Effector memory CD4-positive, alpha-beta T cell (primary cell): ENCODE measurements at regions not wholly inside any gene's neighbourhood (a gene's known extent, or its start where the extent isn't known, plus 50 kb on each side); places are given as distances from the start of the nearest gene placed in this dataset.

Experiments used
- DNase-seq, 3 donors: peaks; one replicate each; pipeline ENCODE4 v3.0.0-alpha.2; 2020
- H3K27ac ChIP-seq: 2 replicates; pipeline ENCODE4 v1.7.0; 2013; ENCODE audit warnings: mild to moderate bottlenecking, low read length, moderate library complexity; ENCODE audit not compliant: insufficient read depth, poor library complexity, severe bottlenecking
- H3K27me3 ChIP-seq: replicated peaks from 2 replicates; pipeline ENCODE4 v1.7.0; 2013; ENCODE audit warnings: mild to moderate bottlenecking, low read length; ENCODE audit not compliant: insufficient read depth, control insufficient read depth, poor library complexity, severe bottlenecking
- H3K36me3 ChIP-seq: 2 replicates; pipeline ENCODE4 v1.7.0; 2013; ENCODE audit warnings: mild to moderate bottlenecking, low read length, moderate library complexity; ENCODE audit not compliant: control insufficient read depth, insufficient read depth
- H3K4me1 ChIP-seq: 2 replicates; pipeline ENCODE4 v1.7.0; 2013; ENCODE audit warnings: low read length, mild to moderate bottlenecking; ENCODE audit not compliant: control insufficient read depth, insufficient read depth, poor library complexity, severe bottlenecking
- H3K4me3 ChIP-seq: 2 replicates; pipeline ENCODE4 v1.7.0; 2013; ENCODE audit warnings: low read length, low read depth, mild to moderate bottlenecking; ENCODE audit not compliant: insufficient read depth, poor library complexity, severe bottlenecking
- H3K9me3 ChIP-seq: 2 replicates; pipeline ENCODE4 v1.7.0; 2013; ENCODE audit warnings: mild to moderate bottlenecking, low read length, moderate library complexity; ENCODE audit not compliant: control insufficient read depth

GRCh38 chr7:41878309-41879295 lies 175.7 kb upstream of the INHBA start:
- H3K4me1 ChIP-seq = no peaks in the 10 kb centered on the region
- no peaks in the 10 kb centered on the region for H3K9me3 ChIP-seq
- H3K36me3 ChIP-seq = no peaks in the 10 kb centered on the region
- H3K27ac ChIP-seq = no peak overlapping the region
- DNase-seq = no peak
- no peaks in the 10 kb centered on the region for H3K27me3 ChIP-seq
- H3K4me3 ChIP-seq = no peak overlapping the region

DNA sequence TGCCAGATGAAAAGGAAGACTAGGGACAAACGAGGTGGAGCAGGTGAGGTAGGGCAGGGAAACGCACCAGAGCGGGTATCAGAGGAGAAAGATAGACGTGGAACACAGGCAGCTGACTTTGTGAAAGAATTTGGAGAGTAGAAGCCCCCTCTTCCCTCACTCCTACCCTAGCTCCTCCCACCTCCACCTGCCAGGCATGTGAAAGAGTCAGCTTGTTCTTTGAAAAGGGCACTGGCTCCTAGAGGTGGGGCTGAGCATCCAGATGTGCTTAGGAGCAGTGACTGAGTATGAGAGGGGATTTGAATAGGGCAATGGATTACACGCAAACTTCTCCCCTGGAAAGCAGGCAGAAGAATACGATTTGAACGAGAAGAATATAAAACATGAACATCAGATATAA lies 174.2 kb upstream of the INHBA start:
- no peak for DNase-seq
- no peaks in the 10 kb centered on the region for H3K36me3 ChIP-seq
- no peaks in the 10 kb centered on the region for H3K9me3 ChIP-seq
- H3K4me1 ChIP-seq = no peaks in the 10 kb centered on the region
- H3K4me3 ChIP-seq = no peak overlapping the region
- H3K27ac ChIP-seq = no peak overlapping the region
- H3K27me3 ChIP-seq = no peaks in the 10 kb centered on the region

GRCh38 chr7:41875513-41875912 lies 172.6 kb upstream of the INHBA start:
- H3K36me3 ChIP-seq = no peaks in the 10 kb centered on the region
- H3K27me3 ChIP-seq = no peaks in the 10 kb centered on the region
- no peaks in the 10 kb centered on the region for H3K9me3 ChIP-seq
- H3K27ac ChIP-seq = no peak overlapping the region
- no peaks in the 10 kb centered on the region for H3K4me1 ChIP-seq
- DNase-seq = no peak
- no peak overlapping the region for H3K4me3 ChIP-seq

DNA sequence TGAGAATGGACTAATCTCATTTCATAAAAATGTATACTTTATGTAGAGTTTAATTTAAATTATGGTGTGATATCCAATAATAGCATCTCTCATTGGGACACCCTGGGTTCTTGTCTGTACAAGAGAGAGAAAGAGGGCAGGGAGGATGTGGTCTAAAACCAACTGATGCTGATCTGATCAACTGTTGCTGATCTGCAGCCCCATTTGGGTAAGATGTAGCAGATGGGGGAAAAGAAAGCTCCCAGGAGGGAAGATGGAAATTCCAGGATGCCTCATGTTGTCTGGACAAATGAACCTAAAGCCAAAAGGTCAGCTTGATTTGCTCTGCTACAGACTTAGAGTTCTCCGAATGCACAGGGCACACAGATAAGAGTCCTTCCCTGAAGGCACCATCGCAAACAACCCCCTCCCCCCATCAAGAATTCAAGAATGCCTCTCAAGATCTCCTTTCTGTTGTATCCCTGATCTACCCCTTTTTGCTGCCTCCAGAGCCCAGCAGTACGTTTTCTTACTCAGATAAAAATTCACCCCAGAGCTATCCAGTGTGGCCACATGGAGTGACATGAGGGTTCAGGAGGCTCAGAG lies 171.4 kb upstream of the INHBA start:
- DNase-seq = no peak
- H3K9me3 ChIP-seq = no peaks in the 10 kb centered on the region
- H3K27me3 ChIP-seq = no peaks in the 10 kb centered on the region
- H3K36me3 ChIP-seq = no peaks in the 10 kb centered on the region
- H3K4me1 ChIP-seq = no peaks in the 10 kb centered on the region
- no peak overlapping the region for H3K4me3 ChIP-seq
- no peak overlapping the region for H3K27ac ChIP-seq

DNA sequence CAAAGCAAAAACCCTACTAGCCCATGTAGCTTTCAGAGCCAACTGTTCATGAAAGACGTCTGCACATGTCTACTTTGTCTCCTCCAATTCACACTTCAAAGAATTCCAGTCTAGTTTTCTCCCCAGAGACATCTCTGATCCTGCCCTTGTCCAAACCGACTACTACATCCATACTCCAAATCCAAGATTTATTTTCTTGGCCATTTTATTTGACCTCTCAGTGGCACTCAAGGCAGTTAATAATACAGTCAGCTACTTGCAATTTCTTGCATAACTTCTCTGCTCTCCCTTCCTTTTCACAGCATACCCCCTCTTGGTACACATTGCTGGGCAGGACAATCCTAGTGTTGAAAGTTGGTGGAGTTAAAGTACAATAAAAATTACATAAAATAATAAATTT lies 170.9 kb upstream of the INHBA start:
- DNase-seq = no peak
- H3K36me3 ChIP-seq = no peaks in the 10 kb centered on the region
- H3K27ac ChIP-seq = no peak overlapping the region
- H3K9me3 ChIP-seq = no peaks in the 10 kb centered on the region
- no peaks in the 10 kb centered on the region for H3K27me3 ChIP-seq
- no peak overlapping the region for H3K4me3 ChIP-seq
- H3K4me1 ChIP-seq = no peaks in the 10 kb centered on the region

DNA sequence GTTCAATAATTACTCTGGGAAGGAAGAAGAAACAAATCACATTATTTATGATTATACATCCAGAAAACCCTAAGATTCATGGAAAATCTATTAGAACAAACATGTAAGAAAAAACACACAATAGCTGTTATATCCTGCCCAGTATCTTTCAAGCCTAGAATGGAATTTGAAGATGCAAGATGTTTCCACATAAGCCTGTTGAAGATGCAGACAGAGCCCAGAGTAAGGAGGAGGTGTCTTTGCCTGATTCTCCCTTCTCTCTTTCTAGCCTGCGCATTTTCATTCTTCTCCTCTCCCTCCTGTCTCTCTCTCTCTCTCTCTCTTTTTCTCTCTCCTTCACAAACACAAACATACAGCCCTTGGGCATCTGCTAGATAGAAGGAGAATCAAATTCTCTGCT lies 170.1 kb upstream of the INHBA start:
- DNase-seq = no peak
- H3K4me1 ChIP-seq = no peaks in the 10 kb centered on the region
- no peak overlapping the region for H3K27ac ChIP-seq
- H3K27me3 ChIP-seq = no peaks in the 10 kb centered on the region
- no peak overlapping the region for H3K4me3 ChIP-seq
- no peaks in the 10 kb centered on the region for H3K9me3 ChIP-seq
- H3K36me3 ChIP-seq = no peaks in the 10 kb centered on the region

GRCh38 chr7:41870461-41871138 lies 167.7 kb upstream of the INHBA start:
- no peak overlapping the region for H3K27ac ChIP-seq
- H3K4me1 ChIP-seq = no peaks in the 10 kb centered on the region

GRCh38 chr7:41869997-41870396 lies 167.1 kb upstream of the INHBA start:
- Histone ChIP-seq H3K27me3 (no peaks in the 10 kb centered on the region), H3K4me3 (no peak overlapping the region), H3K9me3 (no peaks in the 10 kb centered on the region), H3K36me3 (no peaks in the 10 kb centered on the region), H3K4me1 (no peaks in the 10 kb centered on the region), H3K27ac (no peak overlapping the region)
- DNase-seq = no peak

More at GRCh38 chr7:41870461-41871138, 167.7 kb upstream of the INHBA start:
- no peak overlapping the region for H3K4me3 ChIP-seq
- H3K27me3 ChIP-seq = no peaks in the 10 kb centered on the region
- DNase-seq = no peak
- H3K36me3 ChIP-seq = no peaks in the 10 kb centered on the region
- H3K9me3 ChIP-seq = no peaks in the 10 kb centered on the region

DNA sequence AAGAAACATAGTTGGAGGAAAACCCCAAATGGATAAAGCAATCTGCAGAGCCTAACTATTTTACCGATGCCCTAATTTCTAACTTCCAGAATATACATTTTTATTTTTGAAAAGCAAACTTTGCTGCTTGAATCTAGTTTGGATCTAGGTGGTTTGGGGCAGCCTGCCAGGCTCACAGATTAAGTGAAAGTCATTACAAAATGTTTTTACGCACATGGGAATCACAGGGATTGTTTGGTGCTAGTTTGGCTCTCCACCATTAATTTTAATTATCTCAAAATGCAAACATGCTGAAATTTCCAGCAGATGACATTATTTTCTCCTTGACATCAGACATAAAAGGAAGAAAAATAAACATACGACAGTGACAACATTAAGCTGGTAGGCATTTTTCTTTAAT lies 166.7 kb upstream of the INHBA start:
- no peaks in the 10 kb centered on the region for H3K4me1 ChIP-seq
- no peaks in the 10 kb centered on the region for H3K9me3 ChIP-seq
- H3K36me3 ChIP-seq = no peaks in the 10 kb centered on the region
- H3K27me3 ChIP-seq = no peaks in the 10 kb centered on the region
- H3K4me3 ChIP-seq = no peak overlapping the region
- H3K27ac ChIP-seq = no peak overlapping the region
- DNase-seq = no peak

DNA sequence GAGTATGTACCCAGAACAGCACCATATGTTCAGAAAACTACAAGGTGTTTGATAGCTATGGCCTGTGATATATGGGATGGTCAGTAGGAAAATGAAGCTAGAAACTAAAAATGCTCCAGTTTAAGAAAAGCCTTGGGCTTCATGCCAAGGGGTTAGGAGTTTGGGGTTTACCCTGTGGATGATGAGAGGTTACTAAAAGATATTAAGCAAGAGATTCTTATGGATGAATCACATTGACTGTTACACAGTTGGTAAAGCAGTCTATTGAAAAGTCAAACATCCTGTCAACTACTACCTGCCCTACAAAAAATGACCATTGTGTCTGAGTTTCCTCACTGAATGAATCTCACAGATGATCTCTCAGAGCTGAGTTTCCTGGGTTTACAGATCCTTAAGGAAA lies 166.2 kb upstream of the INHBA start:
- Histone ChIP-seq H3K27me3 (no peaks in the 10 kb centered on the region), H3K4me1 (no peaks in the 10 kb centered on the region), H3K36me3 (no peaks in the 10 kb centered on the region), H3K4me3 (no peak overlapping the region), H3K27ac (no peak overlapping the region), H3K9me3 (no peaks in the 10 kb centered on the region)
- no peak for DNase-seq
